ENCODE measurements at regions not wholly inside any gene's neighbourhood (a gene's known extent, or its start where the extent isn't known, plus 50 kb on each side); places are given as distances from the start of the nearest gene placed in this dataset.

GRCh38 chr12:62128175-62128975, 131.8 kb upstream of the USP15 start:
- no peak for DNase-seq (ENCODE audit: low read depth)

- no peak for DNase-seq (ENCODE audit: low read depth)
Observed at GRCh38 chr12:62129291-62129690, 130.9 kb upstream of the USP15 start.

GRCh38 chr12:62130402-62130801, 129.8 kb upstream of the USP15 start:
- no peak for DNase-seq (ENCODE audit: low read depth)

- no peak for DNase-seq (ENCODE audit: low read depth)
Observed at GRCh38 chr12:62130834-62131552, 129.2 kb upstream of the USP15 start.

- DNase-seq (ENCODE audit: low read depth), result no peak
Observed at GRCh38 chr12:62133440-62133839, 126.8 kb upstream of the USP15 start.

- DNase-seq (ENCODE audit: low read depth), result no peak
Observed at GRCh38 chr12:62135553-62136200, 124.5 kb upstream of the USP15 start.

GRCh38 chr12:62136496-62136895, 123.7 kb upstream of the USP15 start:
- no peak for DNase-seq (ENCODE audit: low read depth)

GRCh38 chr12:62138527-62138926, 121.7 kb upstream of the USP15 start:
- no peak for DNase-seq (ENCODE audit: low read depth)

GRCh38 chr12:62146318-62146717, 113.9 kb upstream of the USP15 start:
- no peak for DNase-seq (ENCODE audit: low read depth)

- no peak for DNase-seq (ENCODE audit: low read depth)
Observed at GRCh38 chr12:62158013-62158412, 102.2 kb upstream of the USP15 start.

- no peak for DNase-seq (ENCODE audit: low read depth)
Observed at GRCh38 chr12:62158461-62159360, 101.5 kb upstream of the USP15 start.

GRCh38 chr12:62162214-62162613, 98.0 kb upstream of the USP15 start:
- DNase-seq (ENCODE audit: low read depth), result no peak

GRCh38 chr12:62163368-62163767, 96.8 kb upstream of the USP15 start:
- no peak for DNase-seq (ENCODE audit: low read depth)

GRCh38 chr12:62164036-62164435, 96.2 kb upstream of the USP15 start:
- peak; percentile 36 for DNase-seq (ENCODE audit: low read depth)

GRCh38 chr12:62166525-62166924, 93.7 kb upstream of the USP15 start:
- DNase-seq (ENCODE audit: low read depth), result peak; percentile 72

- DNase-seq (ENCODE audit: low read depth), result no peak
Observed at GRCh38 chr12:62168411-62168810, 91.8 kb upstream of the USP15 start.

GRCh38 chr12:62170241-62170640, 90.0 kb upstream of the USP15 start:
- DNase-seq (ENCODE audit: low read depth), result no peak

GRCh38 chr12:62190689-62191490, 69.3 kb upstream of the USP15 start:
- no peak for DNase-seq (ENCODE audit: low read depth)

GRCh38 chr12:62191491-62192179, 68.6 kb upstream of the USP15 start:
- DNase-seq (ENCODE audit: low read depth), result peak; percentile 20

GRCh38 chr12:62192180-62192902, 67.9 kb upstream of the USP15 start:
- peak; percentile 75 for DNase-seq (ENCODE audit: low read depth)
